ENCODE measurements at regions not wholly inside any gene's neighbourhood (a gene's known extent, or its start where the extent isn't known, plus 50 kb on each side); places are given as distances from the start of the nearest gene placed in this dataset.
"Not testable (repeated sequence)": the region's sequence is repeated elsewhere in the genome, so short reads cannot be mapped to it uniquely, and the experiment has no call there.

GRCh38 chr6:815348-815738, 122.4 kb upstream of the EXOC2 start:
- Mint-ChIP-seq H3K27me3 (peaks cover 1% of the 10 kb centered on the region), H3K4me1 (ENCODE audit: low read depth) (peaks cover 25% of the 10 kb centered on the region), H3K4me3 (no peak overlapping the region), H3K27ac (no peak overlapping the region), H3K36me3 (no peaks in the 10 kb centered on the region), H3K9me3 (ENCODE audit: low read depth) (no peaks in the 10 kb centered on the region)

- Mint-ChIP-seq H3K27ac (no peak overlapping the region), H3K4me3 (no peak overlapping the region), H3K9me3 (ENCODE audit: low read depth) (no peaks in the 10 kb centered on the region), H3K27me3 (peaks cover 1% of the 10 kb centered on the region), H3K36me3 (no peaks in the 10 kb centered on the region), H3K4me1 (ENCODE audit: low read depth) (peaks cover 25% of the 10 kb centered on the region)
Measured at GRCh38 chr6:814378-815347, 121.7 kb upstream of the EXOC2 start.

GRCh38 chr6:811831-812230, 118.9 kb upstream of the EXOC2 start:
- no peaks in the 10 kb centered on the region for H3K9me3 Mint-ChIP-seq (ENCODE audit: low read depth)
- no peaks in the 10 kb centered on the region for H3K27me3 Mint-ChIP-seq
- no peaks in the 10 kb centered on the region for H3K36me3 Mint-ChIP-seq
- H3K4me1 Mint-ChIP-seq (ENCODE audit: low read depth): peaks cover 11% of the 10 kb centered on the region
- no peak overlapping the region for H3K27ac Mint-ChIP-seq
- H3K4me3 Mint-ChIP-seq: no peak overlapping the region

- H3K36me3 Mint-ChIP-seq: no peaks in the 10 kb centered on the region
- H3K27me3 Mint-ChIP-seq: no peaks in the 10 kb centered on the region
- no peak overlapping the region for H3K4me3 Mint-ChIP-seq
- H3K4me1 Mint-ChIP-seq (ENCODE audit: low read depth): peaks cover 5% of the 10 kb centered on the region
- H3K9me3 Mint-ChIP-seq (ENCODE audit: low read depth): no peaks in the 10 kb centered on the region
- H3K27ac Mint-ChIP-seq: no peak overlapping the region
Measured at GRCh38 chr6:811191-811590, 118.3 kb upstream of the EXOC2 start.

- Mint-ChIP-seq H3K36me3 (no peaks in the 10 kb centered on the region), H3K9me3 (ENCODE audit: low read depth) (no peaks in the 10 kb centered on the region), H3K4me1 (ENCODE audit: low read depth) (no peaks in the 10 kb centered on the region), H3K27me3 (peaks cover 4% of the 10 kb centered on the region), H3K4me3 (no peak overlapping the region), H3K27ac (no peak overlapping the region)
Measured at GRCh38 chr6:804771-805170, 111.8 kb upstream of the EXOC2 start.

- peaks cover 4% of the 10 kb centered on the region for H3K27me3 Mint-ChIP-seq
- no peaks in the 10 kb centered on the region for H3K36me3 Mint-ChIP-seq
- H3K27ac Mint-ChIP-seq: no peak overlapping the region
Measured at GRCh38 chr6:804317-804716, 111.4 kb upstream of the EXOC2 start.

GRCh38 chr6:803191-803977, 110.4 kb upstream of the EXOC2 start:
- Mint-ChIP-seq H3K27ac (no peak overlapping the region), H3K9me3 (ENCODE audit: low read depth) (no peaks in the 10 kb centered on the region), H3K4me1 (ENCODE audit: low read depth) (no peaks in the 10 kb centered on the region), H3K4me3 (no peak overlapping the region), H3K36me3 (no peaks in the 10 kb centered on the region), H3K27me3 (peaks cover 4% of the 10 kb centered on the region)

More at GRCh38 chr6:804317-804716, 111.4 kb upstream of the EXOC2 start:
- Mint-ChIP-seq H3K4me3 (no peak overlapping the region), H3K4me1 (ENCODE audit: low read depth) (no peaks in the 10 kb centered on the region), H3K9me3 (ENCODE audit: low read depth) (no peaks in the 10 kb centered on the region)

GRCh38 chr6:802701-803100, 109.8 kb upstream of the EXOC2 start:
- no peaks in the 10 kb centered on the region for H3K36me3 Mint-ChIP-seq
- H3K9me3 Mint-ChIP-seq (ENCODE audit: low read depth): no peaks in the 10 kb centered on the region
- no peak overlapping the region for H3K27ac Mint-ChIP-seq
- H3K4me1 Mint-ChIP-seq (ENCODE audit: low read depth): no peaks in the 10 kb centered on the region
- peaks cover 7% of the 10 kb centered on the region for H3K27me3 Mint-ChIP-seq
- H3K4me3 Mint-ChIP-seq: no peak overlapping the region

GRCh38 chr6:802223-802622, 109.3 kb upstream of the EXOC2 start:
- H3K27me3 Mint-ChIP-seq; H3K4me1 Mint-ChIP-seq (ENCODE audit: low read depth); H3K9me3 Mint-ChIP-seq (ENCODE audit: low read depth); H3K4me3 Mint-ChIP-seq; H3K36me3 Mint-ChIP-seq; H3K27ac Mint-ChIP-seq: not testable (repeated sequence)

- Mint-ChIP-seq H3K27me3 (peaks cover 15% of the 10 kb centered on the region), H3K4me3 (no peak overlapping the region), H3K36me3 (no peaks in the 10 kb centered on the region), H3K4me1 (ENCODE audit: low read depth) (no peaks in the 10 kb centered on the region), H3K27ac (no peak overlapping the region), H3K9me3 (ENCODE audit: low read depth) (no peaks in the 10 kb centered on the region)
Measured at GRCh38 chr6:799769-800168, 106.8 kb upstream of the EXOC2 start.

GRCh38 chr6:797479-798077, 104.6 kb upstream of the EXOC2 start:
- Mint-ChIP-seq H3K36me3 (no peaks in the 10 kb centered on the region), H3K4me1 (ENCODE audit: low read depth) (no peaks in the 10 kb centered on the region), H3K4me3 (no peak overlapping the region), H3K27me3 (peaks cover 20% of the 10 kb centered on the region), H3K9me3 (ENCODE audit: low read depth) (no peaks in the 10 kb centered on the region), H3K27ac (no peak overlapping the region)

GRCh38 chr6:795046-795685, 102.2 kb upstream of the EXOC2 start:
- Mint-ChIP-seq H3K36me3 (no peaks in the 10 kb centered on the region), H3K27me3 (peaks cover 25% of the 10 kb centered on the region), H3K27ac (no peak overlapping the region), H3K9me3 (ENCODE audit: low read depth) (no peaks in the 10 kb centered on the region), H3K4me3 (no peak overlapping the region), H3K4me1 (ENCODE audit: low read depth) (peaks cover 1% of the 10 kb centered on the region)

- Mint-ChIP-seq H3K9me3 (ENCODE audit: low read depth) (no peaks in the 10 kb centered on the region), H3K4me1 (ENCODE audit: low read depth) (peaks cover 8% of the 10 kb centered on the region), H3K36me3 (no peaks in the 10 kb centered on the region), H3K27ac (no peak overlapping the region), H3K4me3 (no peak overlapping the region), H3K27me3 (peaks cover 25% of the 10 kb centered on the region)
Measured at GRCh38 chr6:793261-793660, 100.3 kb upstream of the EXOC2 start.

GRCh38 chr6:792662-793061, 99.7 kb upstream of the EXOC2 start:
- H3K27me3 Mint-ChIP-seq: peaks cover 21% of the 10 kb centered on the region
- no peak overlapping the region for H3K4me3 Mint-ChIP-seq
- H3K27ac Mint-ChIP-seq: no peak overlapping the region
- H3K9me3 Mint-ChIP-seq (ENCODE audit: low read depth): no peaks in the 10 kb centered on the region
- H3K4me1 Mint-ChIP-seq (ENCODE audit: low read depth): peaks cover 14% of the 10 kb centered on the region
- H3K36me3 Mint-ChIP-seq: no peaks in the 10 kb centered on the region

GRCh38 chr6:788058-788457, 95.1 kb upstream of the EXOC2 start:
- H3K9me3 Mint-ChIP-seq (ENCODE audit: low read depth): no peaks in the 10 kb centered on the region
- peaks cover 25% of the 10 kb centered on the region for H3K4me1 Mint-ChIP-seq (ENCODE audit: low read depth)
- peak overlapping the region; percentile 82 for H3K27ac Mint-ChIP-seq
- no peaks in the 10 kb centered on the region for H3K36me3 Mint-ChIP-seq
- peak overlapping the region; percentile 38 for H3K4me3 Mint-ChIP-seq
- H3K27me3 Mint-ChIP-seq: peaks cover 7% of the 10 kb centered on the region
